Stimulated activated naive CD8-positive, alpha-beta T cell treated with anti-CD3 and anti-CD28 coated beads, Interleukin-15, Interleukin-2, amounts not matched to agents 100 U/mL and 50 U/mL, for 24 hours (primary cell): ENCODE measurements at regions not wholly inside any gene's neighbourhood (a gene's known extent, or its start where the extent isn't known, plus 50 kb on each side); places are given as distances from the start of the nearest gene placed in this dataset.

Experiments used
- ATAC-seq: fragments of 150-1000 bp; cut with Tn5 transposase; one replicate; pipeline ENCODE4 v1.10.0; 2021
- DNase-seq: peaks from one replicate; pipeline ENCODE4 v3.0.0; 2021

DNA sequence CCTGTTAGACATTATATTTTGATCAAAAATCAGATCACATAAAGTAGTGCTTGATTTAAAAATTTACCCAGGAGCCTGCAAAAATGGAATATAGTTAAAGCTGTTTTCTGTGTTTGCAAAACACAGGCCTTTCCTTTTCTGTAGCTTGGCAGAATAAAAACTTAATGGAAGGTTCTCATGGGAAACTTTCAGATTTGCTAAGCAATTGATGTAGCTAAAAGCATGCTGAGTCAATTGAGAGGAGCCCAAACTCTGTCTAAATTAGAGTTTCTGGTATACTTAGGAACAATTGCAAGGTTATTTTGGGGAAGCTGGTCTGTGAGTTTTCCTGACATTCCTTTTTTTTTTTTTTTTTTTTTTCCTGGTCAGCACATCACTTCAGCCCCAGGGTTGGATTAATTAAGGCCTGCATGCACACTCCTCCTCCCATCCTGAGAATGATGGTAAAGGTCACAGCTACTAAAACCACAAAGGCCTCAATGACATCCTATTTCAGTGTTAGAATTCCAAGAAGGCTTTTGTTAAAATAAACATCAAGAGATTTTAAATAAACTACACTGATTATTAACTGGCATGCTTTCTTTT, 608.7 kb downstream of the PLPP3 start:
- ATAC-seq (no peak), DNase-seq (no peak)

DNA sequence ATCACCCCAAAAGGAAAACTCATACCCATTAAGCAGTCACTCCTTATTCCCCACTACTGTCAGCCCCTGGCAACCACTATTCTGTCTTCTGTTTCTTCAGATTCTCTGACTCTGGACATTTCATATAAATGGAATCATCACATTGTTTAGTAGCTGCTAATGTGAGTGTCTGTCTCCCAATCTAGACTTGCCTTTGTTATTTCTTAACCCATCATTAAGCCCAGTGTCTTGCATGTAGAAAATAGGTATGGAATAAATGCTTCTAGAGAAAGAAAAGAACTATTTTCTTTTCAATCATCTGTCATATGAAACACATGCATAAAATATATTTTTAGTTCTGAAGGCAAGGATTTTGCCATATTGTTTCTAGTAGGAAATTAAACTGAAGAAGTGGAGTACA, 610.0 kb downstream of the PLPP3 start:
- ATAC-seq: no peak
- DNase-seq: no peak

DNA sequence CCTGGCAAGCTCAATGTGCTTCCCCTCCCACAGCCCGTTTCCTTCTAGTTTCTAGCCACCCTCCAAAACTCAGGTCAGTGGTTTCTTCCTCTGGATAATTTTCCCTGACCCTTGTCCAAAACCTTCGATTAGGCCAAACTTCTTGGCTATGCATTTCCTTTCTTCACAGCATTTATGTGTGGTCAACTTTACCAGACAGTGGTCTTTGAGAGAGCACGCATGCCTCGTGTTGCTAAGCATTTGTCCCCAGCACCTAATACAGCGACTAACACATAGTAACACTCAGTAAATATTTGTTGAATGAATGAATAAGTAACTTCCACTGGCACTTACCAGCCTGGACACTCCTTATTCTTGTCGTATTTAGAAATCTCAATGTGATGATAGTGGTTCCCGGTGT, 610.7 kb downstream of the PLPP3 start:
- no peak for DNase-seq
- ATAC-seq: no peak

DNA sequence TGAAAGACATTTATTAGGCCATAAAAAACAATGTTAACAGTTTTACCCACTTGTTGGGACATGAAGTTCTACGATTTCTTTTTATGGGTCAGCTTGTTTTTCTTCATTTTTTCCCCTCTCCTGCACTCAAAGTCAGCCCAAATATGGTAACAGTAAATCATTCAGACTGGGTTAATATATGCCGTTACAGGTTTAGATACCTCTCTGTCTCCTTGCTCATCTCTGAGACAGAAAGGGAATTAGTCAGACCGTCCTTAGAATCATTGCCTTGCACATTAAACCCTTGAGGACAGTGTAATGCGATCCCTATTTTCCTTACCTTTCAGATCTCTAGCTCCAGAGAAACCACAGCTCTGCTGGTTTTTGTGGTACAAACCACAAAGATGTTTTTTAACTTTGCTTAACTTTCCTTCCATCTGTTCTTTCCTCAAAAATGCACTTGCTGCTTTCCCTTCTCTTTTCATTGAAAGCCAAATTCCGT, 613.3 kb downstream of the PLPP3 start:
- ATAC-seq: no peak

DNA sequence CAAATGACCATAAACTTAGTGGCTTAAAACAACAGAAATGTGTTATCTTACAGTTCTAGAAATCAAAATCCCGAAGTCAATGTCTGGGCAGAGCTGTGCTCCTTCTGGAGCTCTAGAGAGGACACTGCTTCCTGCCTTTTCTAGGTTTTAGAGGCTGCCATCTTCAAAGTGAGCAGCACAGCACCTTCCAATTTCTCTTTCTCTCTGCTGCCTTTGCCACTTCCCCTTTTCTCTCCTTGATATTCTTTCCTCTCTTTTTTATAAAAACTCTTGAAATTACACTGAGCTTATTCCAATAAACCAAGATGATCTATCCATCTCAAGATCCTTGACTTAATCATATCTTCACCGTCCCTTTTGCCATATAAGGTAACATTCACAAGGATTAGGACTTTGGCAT, 616.9 kb downstream of the PLPP3 start:
- no peak for ATAC-seq
- DNase-seq: no peak

More for the DNA sequence above, 613.3 kb downstream of the PLPP3 start:
- no peak for DNase-seq

DNA sequence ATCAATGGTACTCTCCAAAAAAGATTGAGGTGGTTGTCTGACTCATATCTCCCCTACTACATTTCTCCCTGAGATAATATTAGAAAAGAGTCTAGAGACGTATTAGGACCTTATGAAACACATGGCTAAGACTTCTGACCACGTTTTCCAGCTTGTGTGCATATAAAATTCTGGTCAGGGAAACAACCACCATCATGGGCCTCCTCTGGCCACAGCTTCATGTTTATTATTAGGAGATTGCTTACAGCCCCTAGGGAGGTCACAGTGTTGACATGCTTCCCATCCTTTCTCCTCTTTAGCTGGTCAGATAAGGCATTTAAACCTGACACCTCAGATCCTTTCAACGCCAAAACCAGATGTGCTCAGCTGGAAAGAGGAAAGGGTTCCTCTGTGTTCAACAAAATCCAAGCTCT, 620.2 kb downstream of the PLPP3 start:
- ATAC-seq (no peak), DNase-seq (no peak)

DNA sequence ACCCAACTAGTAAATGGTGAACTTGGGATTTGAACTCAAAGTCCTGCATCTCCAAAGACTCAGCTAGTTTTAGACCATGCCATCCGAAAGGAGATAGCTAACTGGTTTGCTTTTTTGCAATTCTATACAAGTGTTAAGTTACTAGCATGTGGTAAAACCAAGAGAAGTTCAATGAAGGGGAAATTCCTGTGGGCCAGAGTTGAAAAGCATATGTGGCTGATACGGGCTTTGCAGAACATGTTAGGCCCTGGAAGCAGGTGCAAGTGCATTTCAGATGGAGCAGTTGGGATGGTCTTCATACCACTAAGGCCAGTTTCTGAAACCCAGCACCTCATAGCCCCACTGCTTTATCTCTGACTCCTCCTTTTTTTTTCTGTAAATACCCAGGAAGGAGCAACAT, 620.9 kb downstream of the PLPP3 start:
- ATAC-seq: no peak

DNA sequence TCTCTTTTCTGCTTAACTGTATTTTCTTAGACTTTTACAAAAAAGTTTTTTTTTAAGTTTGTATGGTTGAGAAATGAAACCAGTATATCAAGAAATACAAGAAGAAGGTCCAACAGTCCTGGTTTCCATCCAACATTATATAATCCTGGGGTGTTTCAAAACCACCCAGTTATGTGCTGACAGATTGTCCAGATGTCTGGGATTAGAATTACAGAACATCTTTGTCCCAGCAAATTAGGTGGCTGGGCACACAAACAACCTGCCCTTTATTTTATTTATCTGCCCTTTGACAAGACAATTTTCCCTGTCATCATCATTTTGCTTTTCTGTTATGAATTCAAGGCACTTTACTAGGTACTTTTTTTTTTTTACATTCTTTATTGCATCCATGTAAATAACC, 622.1 kb downstream of the PLPP3 start:
- ATAC-seq (no peak), DNase-seq (no peak)

More for the DNA sequence above, 620.9 kb downstream of the PLPP3 start:
- no peak for DNase-seq

DNA sequence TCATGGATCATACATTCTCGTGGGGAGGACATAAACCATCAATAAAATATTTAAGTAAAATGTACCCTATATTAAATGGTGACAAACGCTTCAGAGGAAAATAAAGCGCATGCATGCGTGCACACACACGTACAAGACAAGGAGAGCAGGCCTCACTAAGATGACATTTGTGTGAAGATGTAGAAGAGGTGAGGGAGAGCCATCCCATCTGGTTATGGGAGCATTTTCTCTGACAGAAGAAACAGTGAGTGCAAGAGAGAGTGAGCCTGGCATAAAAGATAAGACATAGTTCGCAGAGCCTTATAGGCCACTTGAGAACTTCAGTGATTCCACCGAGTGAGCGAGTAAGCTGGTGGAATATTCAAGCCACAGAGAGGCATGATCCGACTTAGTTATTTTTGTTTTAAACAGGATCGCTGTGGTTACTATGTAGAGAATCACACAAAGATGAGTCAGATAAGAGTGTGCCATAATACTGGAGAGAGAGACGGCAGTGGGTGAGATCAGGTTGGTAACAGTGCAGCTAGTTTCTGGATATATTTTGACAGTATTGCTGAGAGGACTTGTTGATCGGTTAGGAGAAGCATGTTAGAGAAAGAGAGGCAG, 624.2 kb downstream of the PLPP3 start:
- DNase-seq: no peak

DNA sequence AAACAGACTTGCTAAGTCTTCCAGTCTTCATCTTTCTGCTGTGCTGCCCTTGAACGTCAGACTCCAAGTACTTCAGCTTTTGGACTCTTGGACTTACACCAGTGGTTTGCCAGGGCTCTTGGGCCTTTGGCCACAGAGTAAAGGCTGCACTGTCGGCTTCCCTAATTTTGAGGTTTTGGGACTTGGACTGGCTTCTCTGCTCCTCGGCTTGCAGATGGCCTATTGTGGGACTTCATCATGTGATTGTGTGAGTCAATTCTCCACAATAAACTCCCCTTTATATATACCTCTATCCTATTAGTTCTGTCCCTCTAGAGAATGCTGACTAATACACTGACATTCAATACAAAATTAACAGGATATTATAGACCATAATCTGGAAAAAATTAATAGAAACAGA, 628.1 kb downstream of the PLPP3 start:
- ATAC-seq (no peak), DNase-seq (no peak)

More for the DNA sequence above, 624.2 kb downstream of the PLPP3 start:
- no peak for ATAC-seq

DNA sequence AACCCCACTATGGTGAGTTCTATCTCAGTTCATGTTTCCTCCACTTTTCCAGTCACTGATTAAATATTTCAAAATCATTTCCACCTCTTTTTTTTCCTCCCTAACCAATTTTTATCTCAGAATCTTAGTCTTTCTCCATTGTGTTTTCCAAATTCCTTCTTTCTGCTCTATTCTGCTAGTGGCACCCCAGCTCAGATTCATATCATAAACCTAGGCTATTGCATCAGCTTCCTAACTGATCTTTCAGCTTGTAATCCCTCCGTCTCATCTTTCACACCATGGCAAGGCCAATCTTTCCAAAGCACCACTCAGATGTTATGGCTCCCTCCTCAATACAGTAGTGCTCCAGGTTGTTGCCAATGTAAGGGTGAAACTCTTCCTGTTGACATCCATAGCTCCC, 631.9 kb downstream of the PLPP3 start:
- ATAC-seq: no peak
- no peak for DNase-seq

DNA sequence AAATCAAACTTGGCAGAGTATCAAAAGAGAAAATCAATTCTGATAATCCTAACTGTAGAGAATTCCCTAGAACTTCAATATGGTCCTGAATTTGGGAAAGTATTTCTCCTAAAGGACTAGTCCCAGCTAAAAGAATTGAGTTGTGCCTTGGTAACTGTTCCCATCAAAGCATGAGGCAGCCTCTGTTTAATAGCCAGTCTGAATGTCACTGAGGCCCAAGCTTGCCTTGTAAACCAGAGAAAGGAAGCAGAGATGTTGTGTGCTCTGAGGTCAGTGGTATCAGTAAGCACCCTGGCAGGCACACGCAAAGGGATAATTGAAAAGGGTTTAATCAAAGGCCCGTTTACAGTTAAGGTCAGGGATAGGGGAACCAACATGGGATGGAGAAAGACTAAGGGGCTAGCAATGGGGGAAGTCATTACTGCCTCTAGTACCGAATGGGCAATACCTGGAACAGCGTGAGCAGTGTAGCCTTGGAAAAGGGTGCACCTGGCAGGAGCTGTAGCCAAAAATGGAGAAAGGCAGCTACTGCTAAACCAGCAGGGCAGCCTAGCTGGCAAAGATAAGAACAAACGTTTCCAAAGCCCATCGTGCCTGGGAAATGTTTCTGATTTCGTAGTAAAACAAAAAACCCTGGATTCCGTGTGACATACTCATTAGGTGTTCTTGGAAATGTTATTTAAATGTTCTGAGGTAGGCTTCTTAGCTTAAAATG, 635.5 kb downstream of the PLPP3 start:
- ATAC-seq: no peak
- DNase-seq: no peak

DNA sequence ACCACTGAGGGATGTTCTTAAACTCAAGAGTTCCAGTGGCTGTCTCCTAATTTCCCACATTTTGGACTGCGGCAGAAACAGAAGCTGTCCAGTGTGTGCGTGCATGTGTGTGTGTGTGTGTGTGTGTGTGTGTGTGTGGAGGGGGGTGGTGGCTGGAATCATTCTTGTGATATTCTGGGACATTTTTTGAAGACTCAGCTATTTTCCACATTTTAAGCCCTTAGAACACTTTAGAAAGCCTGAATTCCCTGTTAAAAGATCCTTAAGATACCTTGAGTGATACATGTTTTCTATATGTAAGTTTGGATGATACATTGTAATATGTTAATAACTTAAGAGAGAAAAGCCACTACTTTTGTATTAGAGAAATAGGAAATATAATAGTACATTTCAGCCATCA, 636.4 kb downstream of the PLPP3 start:
- no peak for ATAC-seq
- DNase-seq: no peak

DNA sequence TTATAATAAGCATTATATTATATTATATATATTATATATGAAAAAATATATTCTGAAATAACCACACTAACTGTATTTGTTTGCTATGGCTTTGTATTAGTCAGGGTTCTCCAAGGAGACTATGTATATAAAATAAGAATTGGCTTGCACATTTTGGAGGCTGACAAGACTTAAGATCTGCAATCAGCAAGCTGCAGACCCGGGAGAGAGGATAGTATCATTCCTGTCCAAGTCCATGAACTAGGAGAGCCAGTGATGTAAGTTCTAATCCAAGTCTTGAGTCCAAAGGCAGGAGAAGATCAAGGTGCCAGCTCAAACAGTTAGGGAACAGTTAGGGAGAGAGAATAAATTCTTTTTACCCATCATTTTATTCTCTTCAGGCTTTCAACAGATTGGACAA, 639.5 kb downstream of the PLPP3 start:
- no peak for DNase-seq
- ATAC-seq: no peak

DNA sequence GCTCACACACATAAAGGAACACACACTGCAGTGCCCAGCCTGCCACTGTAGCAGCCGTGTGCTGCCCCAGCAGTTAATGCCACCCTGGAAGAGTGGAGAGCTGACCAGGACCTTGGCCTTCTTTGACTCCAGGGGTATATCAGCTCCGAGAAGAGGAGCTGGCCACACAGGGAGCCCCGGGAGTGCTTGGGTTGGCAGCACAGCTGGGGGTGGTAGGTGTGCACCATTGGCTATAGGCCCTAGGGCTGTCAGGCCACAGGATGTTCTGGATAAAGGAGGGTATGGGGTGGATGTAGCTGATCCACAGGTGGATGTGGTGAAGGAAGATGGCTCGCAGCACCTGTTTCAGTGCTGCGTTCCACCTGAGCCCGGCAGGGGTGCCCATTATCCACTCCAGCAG, 640.5 kb downstream of the PLPP3 start:
- no peak for DNase-seq
- no peak for ATAC-seq

DNA sequence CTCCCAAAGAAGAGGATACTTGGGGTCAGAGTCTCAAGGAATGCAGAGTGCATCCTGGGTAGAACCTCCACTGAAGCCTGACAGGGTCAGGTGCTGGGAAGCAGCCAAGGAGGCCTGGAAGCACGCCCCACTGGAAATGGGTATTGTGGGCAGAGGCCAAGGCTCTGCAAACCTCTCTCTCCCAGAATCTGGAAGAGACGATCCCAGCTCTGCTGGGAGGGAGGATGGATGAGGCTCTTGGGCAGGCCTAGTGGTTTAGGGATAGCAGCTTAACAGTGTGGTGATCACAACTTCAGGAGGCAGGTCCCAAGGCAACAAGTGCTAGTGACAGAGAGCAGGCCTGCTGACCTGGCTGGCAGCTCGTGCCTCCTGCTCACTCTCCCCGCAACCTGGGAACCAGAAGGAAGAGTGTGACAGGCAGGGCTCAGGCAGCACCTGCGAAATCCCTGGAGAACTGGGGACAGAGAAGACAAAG, 641.0 kb downstream of the PLPP3 start:
- DNase-seq (no peak), ATAC-seq (no peak)

DNA sequence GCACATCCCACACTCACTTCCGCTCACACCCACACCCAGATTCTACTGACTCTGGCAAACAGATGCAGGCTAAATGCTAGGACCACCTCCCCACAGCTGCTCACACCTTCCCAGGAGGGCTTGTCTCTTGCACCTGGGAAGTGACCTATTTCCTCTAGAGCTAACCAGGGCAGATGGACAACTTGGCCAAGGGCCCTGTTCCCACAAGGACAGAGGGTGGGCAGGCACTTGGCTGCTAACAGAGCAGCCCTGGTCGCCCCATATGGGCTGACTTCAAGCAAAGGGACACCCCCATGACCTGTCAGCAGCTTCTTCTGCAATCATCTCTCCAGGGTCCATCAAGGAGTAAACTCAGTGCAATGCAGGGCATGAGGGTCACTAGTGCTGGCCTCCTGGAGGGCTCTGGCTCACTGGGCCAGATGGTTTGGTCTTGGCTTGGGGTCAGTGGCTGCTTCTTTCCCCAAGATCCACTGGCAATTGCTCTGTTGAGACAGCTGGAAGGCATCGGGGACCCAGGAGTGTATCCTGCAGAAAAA, 641.5 kb downstream of the PLPP3 start:
- ATAC-seq: no peak
- no peak for DNase-seq

DNA sequence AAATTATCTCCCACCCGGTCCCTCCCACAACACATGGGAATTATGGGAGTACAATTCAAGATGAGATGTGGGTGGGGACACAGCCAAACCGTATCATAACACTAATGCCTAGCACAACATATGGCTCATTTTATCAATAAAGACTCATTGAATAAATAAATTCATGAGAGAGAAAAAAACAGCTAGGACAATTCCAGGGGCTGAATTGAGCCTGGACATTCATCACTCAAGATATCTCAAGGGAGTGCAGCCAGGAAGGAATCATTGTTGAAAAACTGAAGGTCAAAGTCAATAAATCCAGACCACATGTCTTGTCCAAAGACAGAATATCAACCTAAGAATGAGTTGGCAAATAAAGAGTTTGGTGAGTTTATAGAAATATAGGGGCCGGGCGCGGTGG, 644.1 kb downstream of the PLPP3 start:
- DNase-seq (no peak), ATAC-seq (no peak)

DNA sequence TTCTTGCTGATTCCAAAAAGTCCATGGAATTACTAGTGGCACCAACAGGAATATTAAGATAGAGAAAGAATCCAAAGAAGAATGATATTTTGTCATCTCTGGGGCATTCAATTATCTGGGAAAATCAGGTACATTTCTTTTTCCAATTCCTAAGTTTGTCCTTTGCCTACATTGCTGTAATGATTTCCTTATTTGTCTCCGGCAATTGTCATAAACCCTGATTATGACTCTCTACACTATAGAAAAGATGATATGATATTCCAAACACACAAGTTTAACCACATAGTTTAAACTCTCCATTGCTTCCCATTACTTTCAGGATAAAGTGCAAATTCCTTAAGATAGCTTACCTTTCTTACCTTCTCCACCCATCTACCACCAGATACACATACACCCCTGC, 647.0 kb downstream of the PLPP3 start:
- ATAC-seq (no peak), DNase-seq (no peak)

DNA sequence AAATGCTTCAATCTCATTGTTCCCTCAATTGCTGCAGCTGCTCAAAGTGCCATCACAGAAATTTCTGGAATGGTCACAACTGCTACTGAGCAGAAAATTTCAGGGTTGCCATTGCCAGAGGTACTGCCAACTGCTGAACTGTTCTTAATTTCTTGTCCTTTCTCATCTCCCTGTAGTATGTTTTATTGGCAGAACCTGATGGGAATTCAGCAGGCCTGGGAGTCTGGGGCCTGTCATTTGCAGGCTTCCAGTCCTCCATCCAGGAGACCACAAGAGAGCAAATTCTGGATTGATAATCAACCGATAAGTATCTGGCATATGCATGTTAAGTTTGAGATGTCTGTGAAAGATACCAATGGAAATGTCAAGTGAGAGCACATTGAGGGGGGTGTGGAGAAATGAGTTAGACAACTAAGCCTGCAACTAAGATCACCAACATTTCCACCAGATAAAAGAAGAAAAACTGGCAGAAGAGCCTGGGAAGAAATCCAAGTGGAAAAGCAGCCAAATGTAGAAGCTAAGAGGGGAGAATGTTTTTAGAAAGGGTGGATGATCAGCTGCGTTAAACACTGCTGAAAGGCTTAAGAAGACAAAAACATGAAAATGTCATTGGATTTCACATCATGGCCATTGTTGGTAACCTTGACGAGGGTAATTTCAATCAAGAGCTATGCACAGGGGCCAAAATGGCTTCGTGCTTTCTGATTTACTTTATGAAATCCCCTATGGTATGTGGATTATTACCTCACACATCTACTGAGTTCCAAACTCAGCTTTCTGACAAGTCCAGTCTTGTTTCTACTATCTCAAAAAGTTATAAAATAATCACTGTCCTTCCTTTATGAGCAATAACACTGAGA, 648.1 kb downstream of the PLPP3 start:
- DNase-seq: no peak
- no peak for ATAC-seq

DNA sequence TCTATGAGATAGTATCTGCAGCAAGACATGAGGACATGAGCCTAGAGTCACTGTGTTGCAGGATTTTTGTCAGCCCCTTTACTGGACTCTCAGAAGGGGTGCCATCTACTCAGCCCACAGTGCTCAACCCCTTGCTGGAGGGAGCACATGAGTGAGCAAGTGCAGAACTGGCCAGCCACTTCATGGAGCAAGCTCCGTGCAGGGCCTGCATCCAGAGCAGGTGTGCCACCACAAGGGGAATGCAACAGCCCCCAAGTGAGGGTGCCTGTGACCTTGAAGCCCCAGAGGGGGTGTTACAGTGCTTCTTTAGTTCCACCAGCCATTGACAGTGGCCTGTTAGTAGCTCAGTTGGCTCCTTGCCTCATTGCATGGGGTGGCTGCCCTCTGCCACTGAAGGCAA, 649.7 kb downstream of the PLPP3 start:
- ATAC-seq (no peak), DNase-seq (no peak)

DNA sequence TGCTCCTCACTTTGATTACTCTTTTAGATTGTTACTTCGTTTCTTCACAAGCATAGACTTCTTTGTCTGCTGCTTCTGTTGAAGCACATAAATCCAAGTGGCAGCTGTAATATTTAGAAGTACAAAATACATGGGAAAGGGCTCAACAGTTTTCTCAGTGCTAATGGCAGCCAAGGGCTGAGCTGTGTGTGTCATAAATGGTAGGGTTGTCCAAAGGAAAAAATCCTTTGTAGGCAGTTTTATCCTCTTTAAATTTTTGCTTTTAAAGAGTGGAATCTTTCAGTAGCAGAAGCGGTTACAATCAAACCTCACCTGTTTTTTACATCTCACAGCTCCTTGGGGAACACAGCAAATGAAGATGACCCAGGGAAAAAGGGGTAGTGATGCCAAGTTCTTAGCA, 650.8 kb downstream of the PLPP3 start:
- no peak for DNase-seq
- ATAC-seq: no peak
